ENCODE measurements at regions not wholly inside any gene's neighbourhood (a gene's known extent, or its start where the extent isn't known, plus 50 kb on each side); places are given as distances from the start of the nearest gene placed in this dataset.

DNA sequence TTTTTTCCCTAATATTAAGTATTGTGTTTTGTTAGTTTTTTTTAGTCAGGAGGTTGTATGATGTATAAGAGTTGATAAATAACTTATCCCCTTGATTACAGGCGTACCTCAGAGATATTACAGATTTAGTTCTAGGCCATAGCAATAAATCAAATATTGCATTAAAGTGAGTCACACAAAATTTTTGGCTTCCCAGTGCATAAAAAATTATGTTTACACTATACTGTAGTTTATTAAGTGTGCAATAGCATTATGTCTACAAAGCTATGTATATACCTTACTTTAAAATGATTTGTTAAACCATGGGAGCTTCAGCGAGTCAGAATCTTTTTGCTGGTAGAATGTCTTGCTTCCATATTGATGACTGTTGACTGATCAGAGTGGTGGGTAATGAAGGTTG, 1180.6 kb upstream of the CDH18 start:
- TF ChIP-seq, protein P1, sequence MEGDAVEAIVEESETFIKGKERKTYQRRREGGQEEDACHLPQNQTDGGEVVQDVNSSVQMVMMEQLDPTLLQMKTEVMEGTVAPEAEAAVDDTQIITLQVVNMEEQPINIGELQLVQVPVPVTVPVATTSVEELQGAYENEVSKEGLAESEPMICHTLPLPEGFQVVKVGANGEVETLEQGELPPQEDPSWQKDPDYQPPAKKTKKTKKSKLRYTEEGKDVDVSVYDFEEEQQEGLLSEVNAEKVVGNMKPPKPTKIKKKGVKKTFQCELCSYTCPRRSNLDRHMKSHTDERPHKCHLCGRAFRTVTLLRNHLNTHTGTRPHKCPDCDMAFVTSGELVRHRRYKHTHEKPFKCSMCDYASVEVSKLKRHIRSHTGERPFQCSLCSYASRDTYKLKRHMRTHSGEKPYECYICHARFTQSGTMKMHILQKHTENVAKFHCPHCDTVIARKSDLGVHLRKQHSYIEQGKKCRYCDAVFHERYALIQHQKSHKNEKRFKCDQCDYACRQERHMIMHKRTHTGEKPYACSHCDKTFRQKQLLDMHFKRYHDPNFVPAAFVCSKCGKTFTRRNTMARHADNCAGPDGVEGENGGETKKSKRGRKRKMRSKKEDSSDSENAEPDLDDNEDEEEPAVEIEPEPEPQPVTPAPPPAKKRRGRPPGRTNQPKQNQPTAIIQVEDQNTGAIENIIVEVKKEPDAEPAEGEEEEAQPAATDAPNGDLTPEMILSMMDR (conservative IDR thresholded peaks at IDR 0.05): no peak
- TF ChIP-seq ZFX (IDR thresholded peaks at IDR 0.05): no peak
